Psoas muscle (tissue), 7 donors: ENCODE measurements at regions not wholly inside any gene's neighbourhood (a gene's known extent, or its start where the extent isn't known, plus 50 kb on each side); places are given as distances from the start of the nearest gene placed in this dataset.

Source experiments
- ATAC-seq, 4 donors: fragments of 200-7000 bp; cut with Tn5 transposase; one replicate each; pipeline ENCODE4 v1.9.1; 2020; ENCODE audit warnings: moderate library complexity in 3 of 4, mild to moderate bottlenecking in 2 of 4
- DNase-seq, 2 donors: peaks; one replicate each; pipeline ENCODE4 v3.0.0-alpha.2; 2020
- H3K27ac ChIP-seq: fragments of 200-600 bp; one replicate; pipeline ENCODE4 v1.8.0; 2022
- H3K27me3 ChIP-seq, 3 donors: fragments of 200-600 bp in 1 of 3; one replicate each; pipeline versions ENCODE4 v1.6.1 to v1.8.0; 2013 to 2022; ENCODE audit warnings: low read length in 2 of 3, mild to moderate bottlenecking in 2 of 3, moderate library complexity in 1 of 3; ENCODE audit not compliant: insufficient read depth in 3 of 3
- H3K36me3 ChIP-seq, 2 donors: fragments of 200-600 bp in 1 of 2; one replicate each; pipeline versions ENCODE4 v1.6.1 to v1.8.0; 2013 to 2022; ENCODE audit warnings: low read depth in 1 of 2, mild to moderate bottlenecking in 1 of 2, moderate library complexity in 1 of 2; ENCODE audit not compliant: insufficient read depth in 1 of 2
- H3K4me1 ChIP-seq: fragments of 200-600 bp; one replicate; pipeline ENCODE4 v1.8.0; 2022
- H3K4me3 ChIP-seq: fragments of 200-600 bp; one replicate; pipeline ENCODE4 v1.8.0; 2022; ENCODE audit warnings: mild to moderate bottlenecking
- H3K9me3 ChIP-seq: fragments of 200-600 bp; one replicate; pipeline ENCODE4 v1.8.0; 2022
- WGBS, 3 donors: extraction: QIAGEN DNeasy Blood & Tissue Kit; methylation state at CpG; one replicate each; pipeline versions ENCODE4 v1.1.6 to v1.1.7; 2013; 5-methylcytosine and 5-hydroxymethylcytosine counted together
- intact Hi-C, 2 donors: fragments of 100-400 bp; cut with DNase I; formaldehyde crosslinking; loops; one replicate each; pipeline versions ENCODE4 v1.11.0 to v1.14.2; 2022
- TF ChIP-seq, protein P1 (sequence below): fragments of 200-600 bp; IDR thresholded peaks from one replicate; pipeline ENCODE4 v1.8.0; 2022; ENCODE audit warnings: antibody characterized with exemption
- donor health status: healthy with polysubstance abuse.
- donor health status: DM: no; HTN: no; CAD: no; lungs with moderate emphysema.
- donor health status: Bipolar disorder and iron deficiency.
- donor health status: healthy.
- donor health status: DM: yes; HTN: yes; CAD: no.
- donor health status: DM: no; HTN: no; CAD: no.
- donor health status: DM: yes; HTN: yes; CAD: no.

GRCh38 chr6:112997421-112998085 is 650.4 kb downstream of the RFPL4B start:
- WGBS, 3 donors = 65 to 77% (median 67%) methylated on average over 3 of the region's 3 CpGs
- TF ChIP-seq, protein P1, sequence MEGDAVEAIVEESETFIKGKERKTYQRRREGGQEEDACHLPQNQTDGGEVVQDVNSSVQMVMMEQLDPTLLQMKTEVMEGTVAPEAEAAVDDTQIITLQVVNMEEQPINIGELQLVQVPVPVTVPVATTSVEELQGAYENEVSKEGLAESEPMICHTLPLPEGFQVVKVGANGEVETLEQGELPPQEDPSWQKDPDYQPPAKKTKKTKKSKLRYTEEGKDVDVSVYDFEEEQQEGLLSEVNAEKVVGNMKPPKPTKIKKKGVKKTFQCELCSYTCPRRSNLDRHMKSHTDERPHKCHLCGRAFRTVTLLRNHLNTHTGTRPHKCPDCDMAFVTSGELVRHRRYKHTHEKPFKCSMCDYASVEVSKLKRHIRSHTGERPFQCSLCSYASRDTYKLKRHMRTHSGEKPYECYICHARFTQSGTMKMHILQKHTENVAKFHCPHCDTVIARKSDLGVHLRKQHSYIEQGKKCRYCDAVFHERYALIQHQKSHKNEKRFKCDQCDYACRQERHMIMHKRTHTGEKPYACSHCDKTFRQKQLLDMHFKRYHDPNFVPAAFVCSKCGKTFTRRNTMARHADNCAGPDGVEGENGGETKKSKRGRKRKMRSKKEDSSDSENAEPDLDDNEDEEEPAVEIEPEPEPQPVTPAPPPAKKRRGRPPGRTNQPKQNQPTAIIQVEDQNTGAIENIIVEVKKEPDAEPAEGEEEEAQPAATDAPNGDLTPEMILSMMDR = no peak
- ATAC-seq = no peak

GRCh38 chr6:113004054-113004453 is 656.9 kb downstream of the RFPL4B start:
- TF ChIP-seq, protein P1 = no peak
- H3K9me3 ChIP-seq = no peaks in the 10 kb centered on the region
- DNase-seq = no peak
- no peak overlapping the region for H3K27ac ChIP-seq
- no peak for ATAC-seq
- H3K36me3 ChIP-seq = no peaks in the 10 kb centered on the region
- no peaks in the 10 kb centered on the region for H3K27me3 ChIP-seq
- WGBS, 3 donors = 73 to 83% (median 75%) methylated on average over 1 of the region's 1 CpG
- intact Hi-C loops = no loop called here
- no peaks in the 10 kb centered on the region for H3K4me1 ChIP-seq
- no peak overlapping the region for H3K4me3 ChIP-seq

More at GRCh38 chr6:112997421-112998085, 650.4 kb downstream of the RFPL4B start:
- no peak for DNase-seq
- Histone ChIP-seq H3K27ac (no peak overlapping the region), H3K4me1 (no peaks in the 10 kb centered on the region), H3K27me3 (no peaks in the 10 kb centered on the region), H3K4me3 (no peak overlapping the region), H3K9me3 (no peaks in the 10 kb centered on the region), H3K36me3 (no peaks in the 10 kb centered on the region)
- intact Hi-C loops = no loop called here

GRCh38 chr6:113004470-113005270 is 657.5 kb downstream of the RFPL4B start:
- H3K27ac ChIP-seq = no peak overlapping the region
- WGBS, 3 donors = 44 to 50% (median 50%) methylated on average over 3 of the region's 3 CpGs
- DNase-seq (no peak), ATAC-seq (no peak)
- H3K9me3 ChIP-seq = no peaks in the 10 kb centered on the region
- H3K27me3 ChIP-seq = no peaks in the 10 kb centered on the region
- intact Hi-C loops = no loop called here
- no peak overlapping the region for H3K4me3 ChIP-seq
- no peaks in the 10 kb centered on the region for H3K36me3 ChIP-seq
- TF ChIP-seq, protein P1 = no peak
- H3K4me1 ChIP-seq = no peaks in the 10 kb centered on the region

- no peaks in the 10 kb centered on the region for H3K27me3 ChIP-seq
- H3K36me3 ChIP-seq = no peaks in the 10 kb centered on the region
- H3K27ac ChIP-seq = no peak overlapping the region
- intact Hi-C loops = no loop called here
- 88% methylated on average over 2 of the region's 2 CpGs for WGBS, 3 donors
- ATAC-seq (no peak), DNase-seq (no peak)
- no peak overlapping the region for H3K4me3 ChIP-seq
- TF ChIP-seq, protein P1 = no peak
- no peaks in the 10 kb centered on the region for H3K9me3 ChIP-seq
- H3K4me1 ChIP-seq = no peaks in the 10 kb centered on the region
Observed at GRCh38 chr6:113006494-113006893, 659.4 kb downstream of the RFPL4B start.
